Caco-2 (cell line): ENCODE measurements at regions not wholly inside any gene's neighbourhood (a gene's known extent, or its start where the extent isn't known, plus 50 kb on each side); places are given as distances from the start of the nearest gene placed in this dataset.
"Not testable (repeated sequence)": the region's sequence is repeated elsewhere in the genome, so short reads cannot be mapped to it uniquely, and the experiment has no call there.

Experiments
- BruUV-seq: library from RNA; stranded (reverse); fragments of 400-500 nt; replicated peaks from 2 replicates; lab custom pipeline; 2021; lab: Mats Ljungman, UMichigan
- CTCF ChIA-PET: fragments of 300-600 bp; sonication (Branson Sonifier 250); formaldehyde crosslinking; loops from one replicate; lab custom pipeline; 2022; ENCODE audit warnings: antibody characterized with exemption; lab: Charles Lee
- POLR2A ChIA-PET: fragments of 300-600 bp; sonication (Branson Sonifier 250); formaldehyde crosslinking; loops from one replicate; lab custom pipeline; 2022; ENCODE audit warnings: antibody characterized with exemption; lab: Charles Lee
- DNase-seq, 2 experiments: peaks; one replicate each; pipeline versions ENCODE4 v3.0.0 to v3.0.0-alpha.2; 2020 to 2022
- H3K27me3 ChIP-seq: replicated peaks from 2 replicates; pipeline ENCODE4 v1.6.0; 2011; ENCODE audit warnings: low read length; ENCODE audit not compliant: control insufficient read depth, insufficient read depth
- H3K36me3 ChIP-seq: 2 replicates; pipeline ENCODE4 v1.5.1; 2011; ENCODE audit warnings: low read length; ENCODE audit not compliant: control insufficient read depth, insufficient read depth
- H3K4me1 ChIP-seq: fragments of 250-450 bp; sonication (Bioruptor Pico); 2 replicates; pipeline ENCODE4 v1.5.1; 2020; ENCODE audit warnings: mild to moderate bottlenecking
- H3K4me3 ChIP-seq: 2 replicates; pipeline ENCODE4 v1.5.1; 2011; ENCODE audit warnings: low read depth, mild to moderate bottlenecking, control low read depth, low read length
- H3K9me3 ChIP-seq: fragments of 250-450 bp; sonication (Bioruptor Pico); 2 replicates; pipeline ENCODE4 v1.5.1; 2020; ENCODE audit warnings: mild to moderate bottlenecking, moderate library complexity
- H3K27ac Mint-ChIP-seq: one replicate; pipeline ENCODE4 v1.8.0; 2022; ENCODE audit warnings: mixed read lengths; ENCODE audit not compliant: unreplicated experiment
- H3K27me3 Mint-ChIP-seq: one replicate; pipeline ENCODE4 v1.8.0; 2022; ENCODE audit warnings: mixed read lengths; ENCODE audit not compliant: insufficient read depth, unreplicated experiment
- H3K36me3 Mint-ChIP-seq: one replicate; pipeline ENCODE4 v1.8.0; 2022; ENCODE audit warnings: mild to moderate bottlenecking, mixed read lengths; ENCODE audit not compliant: insufficient read depth, unreplicated experiment
- H3K4me1 Mint-ChIP-seq: one replicate; pipeline ENCODE4 v1.8.0; 2022; ENCODE audit warnings: low read depth, mixed read lengths; ENCODE audit not compliant: unreplicated experiment
- H3K4me3 Mint-ChIP-seq: one replicate; pipeline ENCODE4 v1.8.0; 2022; ENCODE audit warnings: mild to moderate bottlenecking, moderate library complexity, mixed read lengths; ENCODE audit not compliant: unreplicated experiment
- H3K9me3 Mint-ChIP-seq: one replicate; pipeline ENCODE4 v1.8.0; 2022; ENCODE audit warnings: mixed read lengths; ENCODE audit not compliant: unreplicated experiment
- intact Hi-C: fragments of 100-400 bp; cut with micrococcal nuclease; formaldehyde crosslinking; loops from one replicate; pipeline ENCODE4 v1.10.0; 2022; ENCODE audit not compliant: unreplicated experiment
- TF ChIP-seq, protein P1 (sequence below), 2 experiments: fragments of 200-600 bp in 1 of 2; IDR thresholded peaks; 1 replicate in 1 of 2; 2 replicates in 1 of 2; pipeline versions ENCODE4 v1.5.1 to v1.8.0; 2011 to 2022; ENCODE audit warnings: antibody characterized with exemption in 1 of 2, control low read depth in 1 of 2, inconsistent platforms in 1 of 2, low read depth in 1 of 2, low read length in 1 of 2, mild to moderate bottlenecking in 1 of 2, moderate library complexity in 1 of 2; ENCODE audit not compliant: insufficient read depth in 1 of 2, severe bottlenecking in 1 of 2, unreplicated experiment in 1 of 2

DNA sequence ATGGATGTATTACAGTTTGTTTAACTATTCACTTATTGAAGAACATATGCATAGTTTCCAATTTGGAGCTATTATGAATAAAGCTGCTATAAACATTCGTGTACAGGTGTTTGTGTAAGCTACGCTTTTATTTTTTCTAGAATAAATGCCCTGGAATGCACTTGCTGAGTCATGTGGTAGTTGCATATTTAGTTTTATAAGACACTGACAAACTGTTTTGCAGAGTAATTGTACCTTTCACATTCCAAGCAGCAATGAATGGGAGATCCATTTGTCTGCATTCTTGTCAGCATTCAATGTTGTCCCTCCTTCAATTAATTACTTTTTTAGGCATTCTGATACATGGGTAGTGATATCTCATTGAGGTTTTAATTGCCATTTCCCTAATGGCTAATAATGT lies 373.6 kb upstream of the GHITM start:
- no peak overlapping the region for H3K27ac Mint-ChIP-seq
- H3K9me3 ChIP-seq = no peaks in the 10 kb centered on the region
- H3K4me3 Mint-ChIP-seq = no peak overlapping the region
- intact Hi-C loops = no loop called here
- CTCF ChIA-PET = no interaction called here
- no peaks in the 10 kb centered on the region for H3K4me1 Mint-ChIP-seq
- BruUV-seq = no TSS peak
- H3K27me3 ChIP-seq = no peaks in the 10 kb centered on the region
- H3K27me3 Mint-ChIP-seq = no peaks in the 10 kb centered on the region
- no peaks in the 10 kb centered on the region for H3K9me3 Mint-ChIP-seq
- no peak for DNase-seq
- POLR2A ChIA-PET = no interaction called here
- no peaks in the 10 kb centered on the region for H3K36me3 ChIP-seq
- H3K36me3 Mint-ChIP-seq = no peaks in the 10 kb centered on the region
- no peaks in the 10 kb centered on the region for H3K4me1 ChIP-seq
- no peak overlapping the region for H3K4me3 ChIP-seq
- TF ChIP-seq, protein P1, sequence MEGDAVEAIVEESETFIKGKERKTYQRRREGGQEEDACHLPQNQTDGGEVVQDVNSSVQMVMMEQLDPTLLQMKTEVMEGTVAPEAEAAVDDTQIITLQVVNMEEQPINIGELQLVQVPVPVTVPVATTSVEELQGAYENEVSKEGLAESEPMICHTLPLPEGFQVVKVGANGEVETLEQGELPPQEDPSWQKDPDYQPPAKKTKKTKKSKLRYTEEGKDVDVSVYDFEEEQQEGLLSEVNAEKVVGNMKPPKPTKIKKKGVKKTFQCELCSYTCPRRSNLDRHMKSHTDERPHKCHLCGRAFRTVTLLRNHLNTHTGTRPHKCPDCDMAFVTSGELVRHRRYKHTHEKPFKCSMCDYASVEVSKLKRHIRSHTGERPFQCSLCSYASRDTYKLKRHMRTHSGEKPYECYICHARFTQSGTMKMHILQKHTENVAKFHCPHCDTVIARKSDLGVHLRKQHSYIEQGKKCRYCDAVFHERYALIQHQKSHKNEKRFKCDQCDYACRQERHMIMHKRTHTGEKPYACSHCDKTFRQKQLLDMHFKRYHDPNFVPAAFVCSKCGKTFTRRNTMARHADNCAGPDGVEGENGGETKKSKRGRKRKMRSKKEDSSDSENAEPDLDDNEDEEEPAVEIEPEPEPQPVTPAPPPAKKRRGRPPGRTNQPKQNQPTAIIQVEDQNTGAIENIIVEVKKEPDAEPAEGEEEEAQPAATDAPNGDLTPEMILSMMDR (IDR thresholded peaks at IDR 0.05; ENCODE audit: insufficient read depth in 1 of 2, low read depth in 1 of 2, low read length in 1 of 2, severe bottlenecking in 1 of 2, unreplicated experiment in 1 of 2) = no peak

DNA sequence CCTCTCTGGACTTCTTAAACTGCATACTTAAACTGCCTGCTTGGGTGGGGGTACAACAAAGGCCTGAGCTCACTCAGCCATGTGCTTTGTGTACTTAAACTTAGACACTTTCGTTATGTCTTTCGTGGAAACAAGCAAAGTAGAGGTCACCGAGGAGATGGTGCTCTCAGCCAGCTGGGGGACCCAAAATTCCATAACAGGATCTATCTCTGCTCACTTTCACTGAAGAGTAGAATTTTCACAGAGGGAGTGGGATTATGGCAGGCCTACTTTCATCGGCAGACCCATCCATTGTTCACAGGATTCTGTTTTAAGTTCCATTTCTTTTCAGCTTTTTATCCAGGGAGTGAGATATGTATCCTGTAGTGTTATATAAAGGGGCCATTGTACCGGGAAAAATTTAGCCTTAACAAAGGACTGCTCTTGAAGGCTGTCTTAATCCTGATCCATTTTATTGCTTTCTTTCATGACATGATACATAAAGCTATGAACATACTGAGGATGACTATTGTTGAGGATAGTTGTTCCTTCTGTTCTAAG lies 370.0 kb upstream of the GHITM start:
- H3K36me3 ChIP-seq = no peaks in the 10 kb centered on the region
- POLR2A ChIA-PET = no interaction called here
- DNase-seq = no peak
- H3K27me3 ChIP-seq = no peaks in the 10 kb centered on the region
- no peaks in the 10 kb centered on the region for H3K4me1 ChIP-seq
- Mint-ChIP-seq H3K4me1 (no peaks in the 10 kb centered on the region), H3K27ac (no peak overlapping the region), H3K36me3 (no peaks in the 10 kb centered on the region), H3K4me3 (no peak overlapping the region), H3K9me3 (no peaks in the 10 kb centered on the region), H3K27me3 (no peaks in the 10 kb centered on the region)
- H3K9me3 ChIP-seq = no peaks in the 10 kb centered on the region
- intact Hi-C loops = no loop called here
- CTCF ChIA-PET = no interaction called here
- TF ChIP-seq, protein P1 (IDR thresholded peaks at IDR 0.05; ENCODE audit: insufficient read depth in 1 of 2, low read depth in 1 of 2, low read length in 1 of 2, severe bottlenecking in 1 of 2, unreplicated experiment in 1 of 2) = no peak
- no peak overlapping the region for H3K4me3 ChIP-seq
- no TSS peak for BruUV-seq

DNA sequence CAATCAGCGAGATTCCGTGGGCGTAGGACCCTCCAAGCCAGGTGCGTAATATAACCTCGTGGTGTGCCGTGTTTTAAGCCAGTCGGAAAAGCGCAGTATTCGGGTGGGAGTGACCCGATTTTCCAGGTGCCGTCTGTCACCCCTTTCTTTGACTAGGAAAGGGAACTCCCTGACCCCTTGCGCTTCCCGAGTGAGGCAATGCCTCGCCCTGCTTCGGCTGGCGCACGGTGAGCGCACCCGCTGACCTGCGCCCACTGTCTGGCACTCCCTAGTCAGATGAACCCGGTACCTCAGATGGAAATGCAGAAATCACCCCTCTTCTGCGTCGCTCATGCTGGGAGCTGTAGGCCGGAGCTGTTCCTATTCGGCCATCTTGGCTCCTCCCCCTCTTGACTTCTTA lies 352.6 kb upstream of the GHITM start:
- H3K9me3 Mint-ChIP-seq, POLR2A ChIA-PET, CTCF ChIA-PET, H3K4me1 Mint-ChIP-seq, H3K4me3 Mint-ChIP-seq, H3K36me3 Mint-ChIP-seq, H3K4me3 ChIP-seq, BruUV-seq, H3K27me3 ChIP-seq, DNase-seq, H3K27me3 Mint-ChIP-seq, H3K27ac Mint-ChIP-seq, intact Hi-C loops, H3K36me3 ChIP-seq, H3K9me3 ChIP-seq, H3K4me1 ChIP-seq: not testable (repeated sequence)
